ENCODE measurements at regions not wholly inside any gene's neighbourhood (a gene's known extent, or its start where the extent isn't known, plus 50 kb on each side); places are given as distances from the start of the nearest gene placed in this dataset.

DNA sequence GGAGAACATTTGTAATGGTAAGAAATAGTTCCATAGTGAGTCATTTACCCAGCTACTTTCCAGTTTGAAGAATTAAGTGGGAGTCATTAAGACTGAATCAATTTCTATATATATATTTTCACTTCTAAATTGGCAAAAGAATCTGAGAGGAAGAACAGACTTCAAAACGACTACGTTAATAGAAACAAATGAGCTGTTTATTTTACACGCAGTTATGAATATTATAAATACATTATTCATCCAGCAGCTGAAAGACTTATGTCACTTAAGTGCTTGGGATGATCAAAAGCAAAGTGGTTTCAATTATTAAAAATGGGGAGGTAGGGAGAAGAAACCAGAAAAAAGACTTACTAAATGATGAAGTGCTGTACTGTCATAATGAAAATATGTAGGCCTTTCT is 260.5 kb upstream of the DDX53 start:
- Mint-ChIP-seq H3K9me3 (peaks cover 5% of the 10 kb centered on the region), H3K27me3 (ENCODE audit: low read depth) (no peaks in the 10 kb centered on the region), H3K27ac (peak overlapping the region in 2 of 3 experiments; percentile 44 to 55), H3K4me1 (peaks cover 18% of the 10 kb centered on the region), H3K36me3 (ENCODE audit: low read depth) (no peaks in the 10 kb centered on the region), H3K4me3 (no peak overlapping the region)
- TF ChIP-seq, protein P1, sequence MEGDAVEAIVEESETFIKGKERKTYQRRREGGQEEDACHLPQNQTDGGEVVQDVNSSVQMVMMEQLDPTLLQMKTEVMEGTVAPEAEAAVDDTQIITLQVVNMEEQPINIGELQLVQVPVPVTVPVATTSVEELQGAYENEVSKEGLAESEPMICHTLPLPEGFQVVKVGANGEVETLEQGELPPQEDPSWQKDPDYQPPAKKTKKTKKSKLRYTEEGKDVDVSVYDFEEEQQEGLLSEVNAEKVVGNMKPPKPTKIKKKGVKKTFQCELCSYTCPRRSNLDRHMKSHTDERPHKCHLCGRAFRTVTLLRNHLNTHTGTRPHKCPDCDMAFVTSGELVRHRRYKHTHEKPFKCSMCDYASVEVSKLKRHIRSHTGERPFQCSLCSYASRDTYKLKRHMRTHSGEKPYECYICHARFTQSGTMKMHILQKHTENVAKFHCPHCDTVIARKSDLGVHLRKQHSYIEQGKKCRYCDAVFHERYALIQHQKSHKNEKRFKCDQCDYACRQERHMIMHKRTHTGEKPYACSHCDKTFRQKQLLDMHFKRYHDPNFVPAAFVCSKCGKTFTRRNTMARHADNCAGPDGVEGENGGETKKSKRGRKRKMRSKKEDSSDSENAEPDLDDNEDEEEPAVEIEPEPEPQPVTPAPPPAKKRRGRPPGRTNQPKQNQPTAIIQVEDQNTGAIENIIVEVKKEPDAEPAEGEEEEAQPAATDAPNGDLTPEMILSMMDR (IDR thresholded peaks at IDR 0.05; ENCODE audit: unreplicated experiment in 3 of 3), result no peak

DNA sequence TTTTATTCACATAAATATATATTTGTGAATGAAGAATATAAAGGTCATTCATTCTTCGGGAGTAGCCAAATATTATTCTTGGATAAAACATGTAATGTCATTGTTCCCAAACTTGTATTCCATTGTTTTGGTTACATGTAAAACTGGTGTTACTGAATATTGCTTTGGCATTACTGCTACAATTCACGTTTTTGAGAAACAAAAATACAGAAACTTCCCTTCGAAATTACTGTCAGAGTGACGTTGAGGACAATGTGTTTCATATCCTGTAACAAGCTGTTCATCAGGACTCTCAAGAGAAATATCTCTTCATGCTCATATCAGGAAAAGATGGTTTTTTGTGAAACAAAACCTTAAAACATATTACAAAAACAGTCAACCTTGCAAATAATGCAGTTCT is 258.9 kb upstream of the DDX53 start:
- Mint-ChIP-seq H3K27me3 (ENCODE audit: low read depth) (no peaks in the 10 kb centered on the region), H3K9me3 (peaks cover 5% of the 10 kb centered on the region), H3K4me3 (no peak overlapping the region), H3K27ac (no peak overlapping the region), H3K4me1 (peaks cover 19% of the 10 kb centered on the region), H3K36me3 (ENCODE audit: low read depth) (no peaks in the 10 kb centered on the region)
- TF ChIP-seq, protein P1 (IDR thresholded peaks at IDR 0.05; ENCODE audit: unreplicated experiment in 3 of 3), result no peak

DNA sequence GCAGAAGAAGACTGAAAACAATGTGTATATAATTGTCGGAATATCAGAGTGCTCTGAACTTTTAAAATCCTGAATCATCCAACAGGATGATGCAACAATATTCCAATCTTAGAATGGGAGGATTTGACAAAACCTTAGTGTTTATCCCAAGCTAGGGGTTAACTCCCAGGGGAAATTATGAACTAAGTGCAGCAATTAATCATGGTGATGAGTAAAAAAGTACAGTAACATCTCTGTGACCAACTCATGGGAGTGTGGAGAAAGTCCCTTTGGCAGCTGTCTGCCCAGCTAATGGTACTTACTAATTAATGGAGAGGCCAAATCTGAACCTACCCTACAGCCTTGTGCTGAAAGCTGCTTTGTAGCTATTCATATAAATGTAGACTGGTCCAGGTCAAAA is 257.6 kb upstream of the DDX53 start:
- Mint-ChIP-seq H3K4me3 (no peak overlapping the region), H3K36me3 (ENCODE audit: low read depth) (no peaks in the 10 kb centered on the region), H3K27ac (peak overlapping the region in 1 of 3 experiments; percentile 9), H3K27me3 (ENCODE audit: low read depth) (no peaks in the 10 kb centered on the region), H3K9me3 (peaks cover 5% of the 10 kb centered on the region), H3K4me1 (peaks cover 22% of the 10 kb centered on the region)
- TF ChIP-seq, protein P1 (IDR thresholded peaks at IDR 0.05; ENCODE audit: unreplicated experiment in 3 of 3), result no peak

DNA sequence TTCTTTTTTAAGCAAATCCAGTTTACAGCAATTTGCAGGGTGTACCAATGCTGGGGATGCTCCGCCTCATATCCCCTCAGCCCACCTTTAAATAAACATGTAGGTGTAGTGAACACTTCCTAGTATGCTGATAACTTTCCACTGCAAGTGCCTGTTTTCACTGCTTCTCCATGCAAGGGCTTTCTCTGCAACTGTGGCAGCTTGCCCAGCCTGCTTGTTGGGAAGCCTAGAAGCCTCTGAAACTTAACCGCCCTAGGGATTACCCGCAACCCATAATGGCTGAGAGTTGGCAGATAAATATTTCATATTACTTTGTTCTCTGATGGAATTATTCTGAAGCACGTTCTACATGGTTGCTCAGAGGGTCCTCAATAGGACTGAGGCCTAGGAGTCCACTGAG is 253.7 kb upstream of the DDX53 start:
- TF ChIP-seq, protein P1 (IDR thresholded peaks at IDR 0.05; ENCODE audit: unreplicated experiment in 3 of 3), result no peak
- Mint-ChIP-seq H3K36me3 (ENCODE audit: low read depth) (no peaks in the 10 kb centered on the region), H3K4me1 (peaks cover 4% of the 10 kb centered on the region), H3K27ac (no peak overlapping the region), H3K9me3 (peaks cover 5% of the 10 kb centered on the region), H3K4me3 (no peak overlapping the region), H3K27me3 (ENCODE audit: low read depth) (no peaks in the 10 kb centered on the region)

GRCh38 chrX:22748093-22748999 is 251.4 kb upstream of the DDX53 start:
- no peak overlapping the region for H3K27ac Mint-ChIP-seq
- TF ChIP-seq, protein P1 (IDR thresholded peaks at IDR 0.05; ENCODE audit: unreplicated experiment in 3 of 3), result peak; percentile 79 to 89 (median 79)
- no peaks in the 10 kb centered on the region for H3K27me3 Mint-ChIP-seq (ENCODE audit: low read depth)
- no peak overlapping the region for H3K4me3 Mint-ChIP-seq
- H3K9me3 Mint-ChIP-seq, result no peaks in the 10 kb centered on the region
- peaks cover 4% of the 10 kb centered on the region for H3K4me1 Mint-ChIP-seq
- H3K36me3 Mint-ChIP-seq (ENCODE audit: low read depth), result no peaks in the 10 kb centered on the region

Measured in nephron (organoid).